Bronchial epithelial cell (primary cell): ENCODE measurements at regions not wholly inside any gene's neighbourhood (a gene's known extent, or its start where the extent isn't known, plus 50 kb on each side); places are given as distances from the start of the nearest gene placed in this dataset.
"Not testable (repeated sequence)": the region's sequence is repeated elsewhere in the genome, so short reads cannot be mapped to it uniquely, and the experiment has no call there.

Experiments used
- DNase-seq: peaks from one replicate; pipeline ENCODE4 v3.0.0-alpha.2; 2010; ENCODE audit warnings: low read depth
- FAIRE-seq: peaks from 2 replicates; lab custom pipeline; 2011; peaks lifted over from hg19 to GRCh38; lab: Jason Lieb, UNC
- H3K27me3 ChIP-seq: 2 replicates; pipeline ENCODE4 v1.5.1; 2011; ENCODE audit warnings: low read length; ENCODE audit not compliant: control insufficient read depth, insufficient read depth
- H3K36me3 ChIP-seq: 2 replicates; pipeline ENCODE4 v1.5.1; 2011; ENCODE audit warnings: low read length; ENCODE audit not compliant: control insufficient read depth, insufficient read depth
- H3K4me3 ChIP-seq: 2 replicates; pipeline ENCODE4 v1.5.1; 2011; ENCODE audit warnings: mild to moderate bottlenecking, low read depth, low read length, control low read depth
- CTCF ChIP-seq: IDR thresholded peaks from 2 replicates; pipeline ENCODE4 v1.5.1; 2011; ENCODE audit warnings: mild to moderate bottlenecking, moderate library complexity, low read length, control low read depth, inconsistent platforms; ENCODE audit not compliant: insufficient read depth, severe bottlenecking

- no peak for FAIRE-seq
Observed at GRCh38 chr3:102926618-102927017, 491.8 kb downstream of the ZPLD1 start.

DNA sequence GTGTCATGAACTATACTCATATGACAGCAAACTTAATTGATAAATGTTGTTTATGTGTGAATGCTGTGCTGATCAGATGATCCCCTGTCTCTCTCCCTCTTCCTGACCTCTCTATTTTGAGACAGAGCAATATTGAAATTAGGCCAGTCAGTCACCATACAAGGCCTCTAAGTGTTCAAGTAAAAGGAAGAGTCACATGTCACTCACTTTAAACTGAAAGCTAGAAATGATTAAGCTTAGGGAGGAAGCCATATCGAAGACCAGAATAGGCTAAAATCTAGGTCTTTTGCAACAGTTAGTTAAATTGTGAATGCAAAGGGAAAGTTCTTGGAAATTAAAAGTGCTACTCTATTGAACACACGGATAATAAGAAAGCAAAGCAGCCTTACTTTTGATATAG is 498.6 kb downstream of the ZPLD1 start:
- FAIRE-seq = no peak

More at GRCh38 chr3:102926618-102927017, 491.8 kb downstream of the ZPLD1 start:
- no peak overlapping the region for H3K4me3 ChIP-seq
- TF ChIP-seq CTCF = no peak
- H3K27me3 ChIP-seq = no peaks in the 10 kb centered on the region
- no peaks in the 10 kb centered on the region for H3K36me3 ChIP-seq
- no peak for DNase-seq

DNA sequence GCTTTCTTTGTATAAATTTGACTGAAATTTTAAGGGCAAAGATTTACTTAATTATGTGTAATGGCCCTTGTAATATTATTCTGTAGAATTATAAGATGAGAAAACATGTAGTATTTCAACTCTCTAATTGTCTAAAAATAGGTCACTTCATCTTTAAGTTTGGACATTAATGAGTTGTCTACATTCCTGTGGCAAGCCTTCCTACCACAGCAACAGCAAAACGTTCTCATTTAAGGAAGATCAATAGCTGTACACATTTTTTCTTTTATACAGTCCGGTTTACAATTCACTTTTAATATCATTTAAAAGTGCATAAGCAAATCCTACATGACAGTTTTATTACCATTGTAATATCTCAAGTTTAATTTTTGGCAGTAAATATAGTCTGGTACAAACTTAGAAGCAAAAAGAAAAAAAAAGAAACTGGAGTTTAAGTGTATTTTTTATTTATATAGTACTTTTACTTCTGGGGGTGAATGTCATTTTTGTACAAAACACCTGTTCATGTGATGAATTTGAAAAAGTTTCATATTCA is 501.8 kb downstream of the ZPLD1 start:
- DNase-seq (no peak), FAIRE-seq (no peak)
- no peaks in the 10 kb centered on the region for H3K27me3 ChIP-seq
- TF ChIP-seq CTCF = no peak
- no peaks in the 10 kb centered on the region for H3K36me3 ChIP-seq
- H3K4me3 ChIP-seq = no peak overlapping the region

More for the DNA sequence above, 498.6 kb downstream of the ZPLD1 start:
- Histone ChIP-seq H3K27me3 (no peaks in the 10 kb centered on the region), H3K36me3 (no peaks in the 10 kb centered on the region), H3K4me3 (no peak overlapping the region)
- no peak for TF ChIP-seq CTCF
- no peak for DNase-seq

DNA sequence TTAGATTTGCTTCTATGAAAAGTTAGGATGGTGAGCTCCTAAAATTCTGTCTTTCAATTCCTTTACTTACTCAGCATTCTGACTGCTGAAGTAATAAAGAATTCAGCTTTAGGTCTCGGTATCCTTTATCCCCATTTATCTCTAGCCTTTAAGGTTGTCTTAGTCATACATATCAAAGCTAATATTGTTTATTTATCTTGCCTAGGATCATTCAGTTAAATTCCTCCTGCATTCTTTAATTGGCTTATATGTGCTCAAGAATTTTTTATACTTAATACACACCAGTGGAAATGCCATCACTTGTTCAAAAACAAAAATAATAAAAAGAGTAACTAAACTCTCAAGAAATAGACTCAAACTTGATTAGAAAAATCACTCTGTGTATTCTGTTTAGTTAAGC is 507.0 kb downstream of the ZPLD1 start:
- DNase-seq (no peak), FAIRE-seq (no peak)
- no peak for TF ChIP-seq CTCF

DNA sequence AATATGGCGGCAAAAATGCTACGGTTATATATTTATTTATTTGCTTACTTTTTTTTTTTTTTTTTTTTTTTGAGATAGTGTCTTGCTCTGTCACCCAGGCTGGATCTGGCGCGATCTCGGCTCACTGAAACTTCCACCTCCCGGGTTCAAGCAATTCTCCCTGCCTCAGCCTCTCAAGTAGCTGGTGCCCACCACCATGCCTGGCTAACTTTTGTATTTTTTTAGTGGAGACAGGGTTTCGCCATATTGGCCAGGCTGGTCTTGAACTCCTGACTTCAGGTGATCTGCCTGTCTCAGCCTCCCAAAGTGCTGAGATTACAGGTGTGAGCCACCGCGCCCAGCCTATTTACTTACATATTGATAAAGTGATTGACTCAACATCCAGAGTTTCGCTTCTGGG is 511.6 kb downstream of the ZPLD1 start:
- H3K27me3 ChIP-seq, H3K36me3 ChIP-seq, H3K4me3 ChIP-seq, DNase-seq, FAIRE-seq: not testable (repeated sequence)

More for the DNA sequence above, 507.0 kb downstream of the ZPLD1 start:
- H3K27me3 ChIP-seq = no peaks in the 10 kb centered on the region
- no peak overlapping the region for H3K4me3 ChIP-seq
- H3K36me3 ChIP-seq = no peaks in the 10 kb centered on the region

- H3K36me3 ChIP-seq = no peaks in the 10 kb centered on the region
- H3K4me3 ChIP-seq = no peak overlapping the region
- FAIRE-seq (no peak), DNase-seq (no peak)
- no peak for TF ChIP-seq CTCF
- no peaks in the 10 kb centered on the region for H3K27me3 ChIP-seq
Observed at GRCh38 chr3:102972350-102972749, 537.5 kb downstream of the ZPLD1 start.
